CD4-positive, alpha-beta T cell treated with Interleukin-6 for 4 hours (primary cell): ENCODE measurements at regions not wholly inside any gene's neighbourhood (a gene's known extent, or its start where the extent isn't known, plus 50 kb on each side); places are given as distances from the start of the nearest gene placed in this dataset.

ENCODE experiments used
- DNase-seq: peaks from one replicate; pipeline ENCODE4 v3.0.0-alpha.2; 2020; ENCODE audit warnings: mixed read lengths

GRCh38 chr7:21041252-21041651 is 254.6 kb upstream of the SP8 start:
- DNase-seq: no peak

- no peak for DNase-seq
Observed at GRCh38 chr7:21041666-21042065, 255.0 kb upstream of the SP8 start.

- DNase-seq: no peak
Observed at GRCh38 chr7:21044384-21044783, 257.7 kb upstream of the SP8 start.

GRCh38 chr7:21044913-21045568 is 258.4 kb upstream of the SP8 start:
- DNase-seq: no peak

- no peak for DNase-seq
Observed at GRCh38 chr7:21051865-21052264, 265.2 kb upstream of the SP8 start.

- no peak for DNase-seq
Observed at GRCh38 chr7:21054427-21055112, 267.9 kb upstream of the SP8 start.

GRCh38 chr7:21059069-21059468 is 272.4 kb upstream of the SP8 start:
- DNase-seq: no peak

GRCh38 chr7:21063106-21063505 is 276.4 kb upstream of the SP8 start:
- no peak for DNase-seq

- no peak for DNase-seq
Observed at GRCh38 chr7:21064698-21065648, 278.3 kb upstream of the SP8 start.

GRCh38 chr7:21066221-21066620 is 279.5 kb upstream of the SP8 start:
- no peak for DNase-seq

- no peak for DNase-seq
Observed at GRCh38 chr7:21067216-21067615, 280.5 kb upstream of the SP8 start.

- DNase-seq: no peak
Observed at GRCh38 chr7:21070571-21071090, 283.9 kb upstream of the SP8 start.

- no peak for DNase-seq
Observed at GRCh38 chr7:21071561-21072501, 285.1 kb upstream of the SP8 start.

- no peak for DNase-seq
Observed at GRCh38 chr7:21076054-21076453, 289.4 kb upstream of the SP8 start.

GRCh38 chr7:21076574-21076973 is 289.9 kb upstream of the SP8 start:
- no peak for DNase-seq

- DNase-seq: no peak
Observed at GRCh38 chr7:21077602-21078001, 290.9 kb upstream of the SP8 start.

- no peak for DNase-seq
Observed at GRCh38 chr7:21084286-21084685, 297.6 kb upstream of the SP8 start.

- DNase-seq: no peak
Observed at GRCh38 chr7:21086688-21087087, 300.0 kb upstream of the SP8 start.

GRCh38 chr7:21089653-21090052 is 303.0 kb upstream of the SP8 start:
- no peak for DNase-seq

GRCh38 chr7:21092766-21093702 is 306.3 kb upstream of the SP8 start:
- DNase-seq: no peak

GRCh38 chr7:21094589-21094988 is 307.9 kb upstream of the SP8 start:
- no peak for DNase-seq
